ENCODE measurements at regions not wholly inside any gene's neighbourhood (a gene's known extent, or its start where the extent isn't known, plus 50 kb on each side); places are given as distances from the start of the nearest gene placed in this dataset.
"Not testable (repeated sequence)": the region's sequence is repeated elsewhere in the genome, so short reads cannot be mapped to it uniquely, and the experiment has no call there.

DNA sequence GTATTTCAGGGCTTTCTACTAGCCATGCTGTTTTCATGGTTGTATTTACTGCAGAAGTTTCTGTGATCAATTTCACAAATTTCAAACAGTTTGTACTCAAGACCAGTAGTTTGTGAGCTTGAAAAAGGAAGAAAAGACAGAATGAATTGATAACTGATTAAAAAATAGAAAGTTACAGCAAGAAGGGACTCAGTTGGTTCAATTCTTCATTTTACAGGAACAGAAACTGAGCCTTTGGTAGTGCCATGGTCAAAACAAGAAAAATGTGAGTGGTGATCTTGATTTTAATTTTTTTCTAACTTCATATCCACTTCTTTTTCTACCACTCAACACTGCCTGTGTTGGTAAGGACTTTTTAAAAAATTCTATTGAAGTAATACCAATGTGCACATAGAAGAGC, 206.6 kb upstream of the NREP start:
- no peak for ATAC-seq (ENCODE audit: insufficient number of reproducible peaks, low FRiP score, low read depth)
- Histone ChIP-seq H3K36me3 (no peaks in the 10 kb centered on the region), H3K27me3 (replicated peaks; ENCODE audit: insufficient read depth) (no peaks in the 10 kb centered on the region), H3K4me3 (no peak overlapping the region), H3K27ac (no peak overlapping the region), H3K4me1 (ENCODE audit: control insufficient read depth in 1 of 2, low read depth in 2 of 2) (peaks cover 0 to 6% of the 10 kb centered on the region in 2 donors), H3K9me3 (no peaks in the 10 kb centered on the region)
- TF ChIP-seq, protein P1, sequence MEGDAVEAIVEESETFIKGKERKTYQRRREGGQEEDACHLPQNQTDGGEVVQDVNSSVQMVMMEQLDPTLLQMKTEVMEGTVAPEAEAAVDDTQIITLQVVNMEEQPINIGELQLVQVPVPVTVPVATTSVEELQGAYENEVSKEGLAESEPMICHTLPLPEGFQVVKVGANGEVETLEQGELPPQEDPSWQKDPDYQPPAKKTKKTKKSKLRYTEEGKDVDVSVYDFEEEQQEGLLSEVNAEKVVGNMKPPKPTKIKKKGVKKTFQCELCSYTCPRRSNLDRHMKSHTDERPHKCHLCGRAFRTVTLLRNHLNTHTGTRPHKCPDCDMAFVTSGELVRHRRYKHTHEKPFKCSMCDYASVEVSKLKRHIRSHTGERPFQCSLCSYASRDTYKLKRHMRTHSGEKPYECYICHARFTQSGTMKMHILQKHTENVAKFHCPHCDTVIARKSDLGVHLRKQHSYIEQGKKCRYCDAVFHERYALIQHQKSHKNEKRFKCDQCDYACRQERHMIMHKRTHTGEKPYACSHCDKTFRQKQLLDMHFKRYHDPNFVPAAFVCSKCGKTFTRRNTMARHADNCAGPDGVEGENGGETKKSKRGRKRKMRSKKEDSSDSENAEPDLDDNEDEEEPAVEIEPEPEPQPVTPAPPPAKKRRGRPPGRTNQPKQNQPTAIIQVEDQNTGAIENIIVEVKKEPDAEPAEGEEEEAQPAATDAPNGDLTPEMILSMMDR (IDR thresholded peaks at IDR 0.05), result no peak
- no peak for DNase-seq (ENCODE audit: low spot score)

DNA sequence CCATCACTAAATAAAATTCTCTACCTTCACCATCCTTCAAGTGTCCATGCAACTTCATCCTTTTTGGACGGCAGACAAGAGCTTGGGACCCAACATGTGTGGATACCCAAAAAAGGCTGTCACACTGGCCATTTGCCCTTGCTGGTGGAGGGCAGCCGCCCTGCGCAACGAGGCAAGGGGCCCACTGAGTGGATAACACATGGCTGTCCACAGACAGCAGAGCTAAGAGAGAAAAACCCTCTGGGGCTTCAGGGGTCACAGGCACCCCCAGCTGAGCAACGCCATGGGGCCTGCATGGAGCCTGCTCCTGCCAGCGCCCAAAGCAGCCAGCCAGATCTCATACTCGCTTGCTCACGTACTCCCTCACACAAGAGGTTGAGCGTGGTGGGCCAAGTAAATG, 205.9 kb upstream of the NREP start:
- TF ChIP-seq, protein P1 (IDR thresholded peaks at IDR 0.05), result no peak
- Histone ChIP-seq H3K4me1 (ENCODE audit: control insufficient read depth in 1 of 2, low read depth in 2 of 2) (peaks cover 0 to 6% of the 10 kb centered on the region in 2 donors), H3K9me3 (no peaks in the 10 kb centered on the region), H3K4me3 (no peak overlapping the region), H3K27ac (no peak overlapping the region), H3K27me3 (replicated peaks; ENCODE audit: insufficient read depth) (no peaks in the 10 kb centered on the region), H3K36me3 (no peaks in the 10 kb centered on the region)
- DNase-seq (ENCODE audit: low spot score), result no peak
- ATAC-seq (ENCODE audit: insufficient number of reproducible peaks, low FRiP score, low read depth), result no peak

DNA sequence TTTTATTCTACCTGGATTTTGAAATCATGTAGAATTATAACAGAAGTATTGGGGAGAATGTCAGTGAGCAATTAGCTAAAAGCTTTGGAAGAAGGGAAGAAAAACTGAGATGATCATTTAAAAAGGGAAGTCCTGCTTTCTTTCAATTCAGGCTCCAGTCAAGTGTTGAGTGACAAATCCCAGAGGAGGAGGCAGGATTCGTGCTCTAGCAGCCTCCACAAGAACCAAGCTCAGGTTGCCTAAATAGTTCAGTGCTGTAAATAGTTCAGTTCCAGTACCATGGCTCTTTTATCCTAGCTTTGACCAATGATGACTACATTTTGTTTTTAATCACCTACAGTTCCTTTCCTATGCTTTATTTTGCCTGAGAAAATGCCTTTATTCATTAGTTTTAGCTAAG, 204.9 kb upstream of the NREP start:
- no peak overlapping the region for H3K4me3 ChIP-seq
- no peaks in the 10 kb centered on the region for H3K27me3 ChIP-seq (replicated peaks; ENCODE audit: insufficient read depth)
- H3K9me3 ChIP-seq, result no peaks in the 10 kb centered on the region
- H3K36me3 ChIP-seq, result no peaks in the 10 kb centered on the region
- peaks cover 0 to 6% of the 10 kb centered on the region in 2 donors for H3K4me1 ChIP-seq (ENCODE audit: control insufficient read depth in 1 of 2, low read depth in 2 of 2)
- TF ChIP-seq, protein P1 (IDR thresholded peaks at IDR 0.05), result no peak
- H3K27ac ChIP-seq, result no peak overlapping the region
- ATAC-seq (ENCODE audit: insufficient number of reproducible peaks, low FRiP score, low read depth), result no peak
- no peak for DNase-seq (ENCODE audit: low spot score)

DNA sequence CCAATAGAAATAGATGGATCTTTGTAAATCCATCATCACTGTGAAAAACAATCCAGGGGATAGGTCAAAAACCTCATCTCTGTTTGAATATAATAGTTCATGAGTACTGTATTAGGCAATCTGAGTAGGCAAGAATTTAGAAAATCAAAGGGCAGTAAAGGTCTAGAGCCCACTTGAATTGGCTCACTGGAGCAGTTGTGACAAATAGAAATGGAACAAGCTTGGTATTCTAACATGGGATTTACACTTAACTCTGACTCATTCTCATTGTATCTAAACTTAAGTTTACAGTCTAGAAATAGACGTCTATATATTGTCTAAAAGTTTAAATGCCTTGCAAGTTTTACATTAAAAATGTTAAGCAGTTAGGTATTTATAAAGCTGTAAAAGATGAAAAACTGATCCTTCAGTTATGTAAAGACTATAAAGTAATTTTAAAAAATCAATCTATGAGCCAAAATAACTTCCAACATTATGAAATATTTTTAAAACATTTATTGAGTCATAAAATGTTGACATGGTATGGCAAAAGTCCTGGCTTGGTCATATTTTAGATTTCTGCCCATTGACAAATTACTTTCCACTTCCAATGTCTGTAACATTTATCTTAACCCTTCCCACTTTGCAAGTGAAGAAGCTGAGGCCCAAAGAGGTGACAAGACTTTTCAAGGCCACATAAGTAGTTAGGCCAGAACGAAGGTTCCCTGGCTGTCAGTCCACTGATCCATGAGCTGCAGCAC, 203.7 kb upstream of the NREP start:
- Histone ChIP-seq H3K27me3 (replicated peaks; ENCODE audit: insufficient read depth) (no peaks in the 10 kb centered on the region), H3K9me3 (no peaks in the 10 kb centered on the region), H3K4me1 (ENCODE audit: control insufficient read depth in 1 of 2, low read depth in 2 of 2) (peaks cover 0 to 6% of the 10 kb centered on the region in 2 donors), H3K27ac (no peak overlapping the region), H3K36me3 (no peaks in the 10 kb centered on the region), H3K4me3 (no peak overlapping the region)
- ATAC-seq (ENCODE audit: insufficient number of reproducible peaks, low FRiP score, low read depth) (no peak), DNase-seq (ENCODE audit: low spot score) (no peak)
- TF ChIP-seq, protein P1 (IDR thresholded peaks at IDR 0.05), result no peak

DNA sequence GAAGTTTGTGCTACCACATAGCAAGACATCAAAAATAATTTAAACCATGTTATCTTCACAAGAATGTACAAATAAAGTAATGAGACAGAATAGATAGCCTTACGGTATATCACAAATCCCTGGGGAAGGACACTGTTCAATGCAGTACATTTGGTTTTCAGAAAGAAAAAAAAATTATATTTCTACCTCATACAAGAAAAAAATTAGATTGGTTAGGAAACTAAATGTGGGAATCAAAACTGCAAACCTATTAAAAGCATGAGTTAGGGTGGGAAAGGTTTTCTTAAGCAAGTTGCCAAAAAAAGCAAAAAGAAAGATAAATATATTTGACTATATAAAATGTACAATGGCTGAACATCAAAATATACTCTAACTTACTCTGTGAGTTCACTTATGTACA, 201.9 kb upstream of the NREP start:
- ATAC-seq (ENCODE audit: insufficient number of reproducible peaks, low FRiP score, low read depth) (no peak), DNase-seq (ENCODE audit: low spot score) (no peak)
- Histone ChIP-seq H3K9me3 (no peaks in the 10 kb centered on the region), H3K4me3 (no peak overlapping the region), H3K4me1 (ENCODE audit: control insufficient read depth in 1 of 2, low read depth in 2 of 2) (peaks cover 0 to 12% of the 10 kb centered on the region in 2 donors), H3K27me3 (replicated peaks; ENCODE audit: insufficient read depth) (no peaks in the 10 kb centered on the region), H3K27ac (no peak overlapping the region), H3K36me3 (no peaks in the 10 kb centered on the region)
- TF ChIP-seq, protein P1 (IDR thresholded peaks at IDR 0.05), result no peak

DNA sequence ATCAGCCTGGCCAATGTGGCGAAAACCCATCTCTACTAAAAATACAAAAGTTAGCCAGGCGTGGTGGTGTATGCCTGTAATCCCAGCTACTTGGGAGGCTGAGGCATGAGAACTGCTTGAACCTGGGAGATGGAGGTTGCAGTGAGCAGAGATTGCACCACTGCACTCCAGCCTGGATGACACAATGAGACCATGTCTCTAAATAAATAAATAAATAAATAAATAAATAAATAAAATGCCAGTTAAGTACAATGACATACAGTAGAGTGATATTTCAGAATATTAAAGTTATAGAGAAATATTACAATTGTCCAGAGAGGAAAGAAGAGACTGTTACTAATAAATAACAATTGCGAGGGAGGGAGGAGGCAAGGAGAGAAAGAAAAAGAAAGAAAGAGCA, 199.8 kb upstream of the NREP start:
- ATAC-seq (ENCODE audit: insufficient number of reproducible peaks, low FRiP score, low read depth), result not testable (repeated sequence)

More for the DNA sequence above, 199.8 kb upstream of the NREP start:
- H3K27me3 ChIP-seq (replicated peaks; ENCODE audit: insufficient read depth); H3K9me3 ChIP-seq; H3K4me3 ChIP-seq; DNase-seq (ENCODE audit: low spot score); H3K27ac ChIP-seq; H3K36me3 ChIP-seq: not testable (repeated sequence)
- H3K4me1 ChIP-seq (ENCODE audit: control insufficient read depth in 1 of 2, low read depth in 2 of 2), result peaks cover 5 to 14% of the 10 kb centered on the region in 2 donors

Measured in thoracic aorta (tissue), 2 donors.